OCI-LY1 (cell line): ENCODE measurements at regions not wholly inside any gene's neighbourhood (a gene's known extent, or its start where the extent isn't known, plus 50 kb on each side); places are given as distances from the start of the nearest gene placed in this dataset.

Experiments
- H2AFZ ChIP-seq: fragments of 200-600 bp; sonication (generic), shearing (Covaris generic); 2 replicates; pipeline ENCODE4 v1.6.0; 2014; ENCODE audit warnings: antibody characterized with exemption, mild to moderate bottlenecking, low read length
- H3F3A ChIP-seq: fragments of 200-600 bp; sonication (generic), shearing (Covaris generic); 2 replicates; pipeline ENCODE4 v1.6.0; 2014; ENCODE audit warnings: mild to moderate bottlenecking, antibody characterized with exemption, low read length, moderate library complexity; ENCODE audit not compliant: insufficient read depth
- H3K27ac ChIP-seq: fragments of 200-600 bp; sonication (generic); 2 replicates; pipeline ENCODE4 v1.5.1; 2014; ENCODE audit warnings: low read length, mixed run types, mild to moderate bottlenecking, low read depth; ENCODE audit not compliant: poor library complexity, severe bottlenecking
- H3K27me3 ChIP-seq: fragments of 200-600 bp; sonication (generic); 2 replicates; pipeline ENCODE4 v1.6.0; 2014; ENCODE audit warnings: antibody characterized with exemption, mild to moderate bottlenecking, low read length, moderate library complexity; ENCODE audit not compliant: insufficient read depth
- H3K36me3 ChIP-seq: fragments of 200-600 bp; sonication (generic); 2 replicates; pipeline ENCODE4 v1.6.1; 2014; ENCODE audit warnings: mild to moderate bottlenecking, antibody characterized with exemption, low read length, moderate library complexity, mixed read lengths; ENCODE audit not compliant: insufficient read depth
- H3K4me1 ChIP-seq: fragments of 200-600 bp; sonication (generic); 2 replicates; pipeline ENCODE4 v1.5.1; 2014; ENCODE audit warnings: mild to moderate bottlenecking, low read length, moderate library complexity; ENCODE audit not compliant: insufficient read depth, severe bottlenecking
- H3K4me2 ChIP-seq: fragments of 200-600 bp; sonication (generic), shearing (Covaris generic); 2 replicates; pipeline ENCODE4 v1.6.1; 2014; ENCODE audit warnings: low read length
- H3K4me3 ChIP-seq: fragments of 200-600 bp; sonication (generic); 2 replicates; pipeline ENCODE4 v1.5.1; 2014; ENCODE audit warnings: low read length, low read depth, mild to moderate bottlenecking, mixed read lengths; ENCODE audit not compliant: poor library complexity, severe bottlenecking
- H3K79me2 ChIP-seq: fragments of 200-600 bp; shearing (Covaris generic); 2 replicates; pipeline ENCODE4 v1.6.1; 2016; ENCODE audit warnings: mixed run types, low read length, mixed read lengths; ENCODE audit not compliant: insufficient read depth
- H3K9ac ChIP-seq: fragments of 200-600 bp; sonication (generic), shearing (Covaris generic); 2 replicates; pipeline ENCODE4 v1.6.1; 2014; ENCODE audit warnings: mild to moderate bottlenecking, low read length, mixed read lengths
- H3K9me2 ChIP-seq: fragments of 200-600 bp; sonication (generic), shearing (Covaris generic); 2 replicates; pipeline ENCODE4 v1.6.1; 2014; ENCODE audit warnings: low read depth, mild to moderate bottlenecking, low read length, mixed read lengths
- H3K9me3 ChIP-seq: fragments of 200-600 bp; shearing (Covaris generic); 2 replicates; pipeline ENCODE4 v1.6.1; 2014; ENCODE audit warnings: low read length, mixed read lengths
- H4K20me1 ChIP-seq: fragments of 200-600 bp; sonication (generic), shearing (Covaris generic); 2 replicates; pipeline ENCODE4 v1.6.0; 2016; ENCODE audit warnings: mild to moderate bottlenecking, low read length; ENCODE audit not compliant: insufficient read depth
- CTCF ChIP-seq: fragments of 200-600 bp; sonication (generic), shearing (Covaris generic); IDR thresholded peaks from 2 replicates; pipeline ENCODE4 v1.5.1; 2017; ENCODE audit warnings: mild to moderate bottlenecking, antibody characterized with exemption, low read length, moderate library complexity, mixed read lengths
- EZH2 ChIP-seq: fragments of 200-600 bp; sonication (generic), shearing (Covaris generic); IDR thresholded peaks from 2 replicates; pipeline ENCODE4 v1.8.0; 2017; ENCODE audit warnings: borderline replicate concordance, mixed run types, mild to moderate bottlenecking, antibody characterized with exemption, low read length, moderate library complexity, mixed read lengths

GRCh38 chr1:232263452-232263851 is 366.5 kb downstream of the SIPA1L2 start:
- H3K27ac ChIP-seq = no peak overlapping the region
- no peaks in the 10 kb centered on the region for H3K27me3 ChIP-seq
- H3K4me2 ChIP-seq = no peak overlapping the region
- no peak for TF ChIP-seq CTCF
- TF ChIP-seq EZH2 = no peak
- H3K9me3 ChIP-seq = no peaks in the 10 kb centered on the region
- H3K4me1 ChIP-seq = no peaks in the 10 kb centered on the region
- H3K9me2 ChIP-seq = no peaks in the 10 kb centered on the region
- no peaks in the 10 kb centered on the region for H4K20me1 ChIP-seq
- H3K9ac ChIP-seq = no peak overlapping the region
- H3K79me2 ChIP-seq = no peaks in the 10 kb centered on the region
- no peaks in the 10 kb centered on the region for H3K36me3 ChIP-seq
- H2AFZ ChIP-seq = no peak overlapping the region
- no peak overlapping the region for H3K4me3 ChIP-seq
- no peaks in the 10 kb centered on the region for H3F3A ChIP-seq

GRCh38 chr1:232262991-232263390 is 366.9 kb downstream of the SIPA1L2 start:
- no peaks in the 10 kb centered on the region for H3K9me2 ChIP-seq
- no peaks in the 10 kb centered on the region for H3K36me3 ChIP-seq
- no peaks in the 10 kb centered on the region for H3K4me1 ChIP-seq
- no peaks in the 10 kb centered on the region for H3K9me3 ChIP-seq
- no peak overlapping the region for H2AFZ ChIP-seq
- H3K27me3 ChIP-seq = no peaks in the 10 kb centered on the region
- no peak overlapping the region for H3K4me2 ChIP-seq
- no peak overlapping the region for H3K27ac ChIP-seq
- no peak overlapping the region for H3K9ac ChIP-seq
- H3F3A ChIP-seq = no peaks in the 10 kb centered on the region
- no peaks in the 10 kb centered on the region for H4K20me1 ChIP-seq
- H3K79me2 ChIP-seq = no peaks in the 10 kb centered on the region
- TF ChIP-seq EZH2 = no peak
- TF ChIP-seq CTCF = no peak
- no peak overlapping the region for H3K4me3 ChIP-seq

GRCh38 chr1:232260861-232261260 is 369.1 kb downstream of the SIPA1L2 start:
- Histone ChIP-seq H3K9me3 (no peaks in the 10 kb centered on the region), H3K36me3 (no peaks in the 10 kb centered on the region), H3K9ac (no peak overlapping the region)

More at GRCh38 chr1:232260861-232261260, 369.1 kb downstream of the SIPA1L2 start:
- Histone ChIP-seq H3K9me2 (no peaks in the 10 kb centered on the region), H3K4me2 (no peak overlapping the region), H3K4me3 (no peak overlapping the region), H3K27ac (no peak overlapping the region), H3F3A (no peaks in the 10 kb centered on the region), H3K4me1 (no peaks in the 10 kb centered on the region), H3K79me2 (no peaks in the 10 kb centered on the region), H4K20me1 (no peaks in the 10 kb centered on the region), H2AFZ (no peak overlapping the region), H3K27me3 (no peaks in the 10 kb centered on the region)
- TF ChIP-seq EZH2 (no peak), CTCF (no peak)
